SK-N-SH (cell line): ENCODE measurements at regions not wholly inside any gene's neighbourhood (a gene's known extent, or its start where the extent isn't known, plus 50 kb on each side); places are given as distances from the start of the nearest gene placed in this dataset.

Experiments
- CTCF ChIA-PET: fragments of 300-600, 350-600 bp; formaldehyde crosslinking; extraction: SDS; loops from one replicate; lab custom pipeline; 2021; lab: Yijun Ruan, JAX
- POLR2A ChIA-PET: fragments of 350-600 bp; sonication (Branson Sonifier 250); formaldehyde crosslinking; extraction: SDS; loops from one replicate; lab custom pipeline; 2020; ENCODE audit warnings: antibody characterized with exemption, inconsistent platforms; lab: Yijun Ruan, JAX
- DNase-seq: peaks from one replicate; pipeline ENCODE4 v3.0.0; 2012
- H2AFZ ChIP-seq: fragments of 200-600 bp; sonication (generic); 2 replicates; pipeline ENCODE4 v1.8.1; 2016; ENCODE audit warnings: antibody characterized with exemption, mild to moderate bottlenecking, low read depth
- H3F3A ChIP-seq: fragments of 200-600 bp; sonication (generic); replicated peaks from 2 replicates; pipeline ENCODE3; 2016; ENCODE audit warnings: antibody characterized with exemption, mild to moderate bottlenecking; ENCODE audit not compliant: insufficient read depth
- H3K27ac ChIP-seq, 2 experiments: fragments of 200-500 bp in 1 of 2; fragments of 200-600 bp in 1 of 2; sonication (Bioruptor generic) in 1 of 2; sonication (generic), shearing (Covaris generic) in 1 of 2; 2 replicates each; pipeline versions ENCODE4 v1.5.1 to v1.6.1; 2014 to 2016; ENCODE audit warnings: low read depth in 2 of 2, inconsistent platforms in 1 of 2, low read length in 1 of 2, mild to moderate bottlenecking in 1 of 2, mixed read lengths in 1 of 2
- H3K27me3 ChIP-seq: fragments of 200-600 bp; sonication (generic), shearing (Covaris generic); 2 replicates; pipeline ENCODE4 v1.6.1; 2016; ENCODE audit warnings: mixed run types; ENCODE audit not compliant: insufficient read depth
- H3K36me3 ChIP-seq, 2 experiments: fragments of 200-500 bp in 1 of 2; fragments of 200-600 bp in 1 of 2; sonication (Bioruptor generic) in 1 of 2; sonication (generic) in 1 of 2; replicated peaks in 1 of 2; 2 replicates each; pipeline versions ENCODE3 to v1.5.1; 2014 to 2016; ENCODE audit warnings: low read length in 1 of 2, mild to moderate bottlenecking in 1 of 2; ENCODE audit not compliant: insufficient read depth in 2 of 2, control insufficient read depth in 1 of 2
- H3K4me1 ChIP-seq, 2 experiments: fragments of 200-500 bp in 1 of 2; fragments of 200-600 bp in 1 of 2; sonication (Bioruptor generic) in 1 of 2; sonication (generic), shearing (Covaris generic) in 1 of 2; 2 replicates each; pipeline versions ENCODE4 v1.5.1 to v1.6.1; 2014 to 2016; ENCODE audit warnings: low read depth in 1 of 2, low read length in 1 of 2, mixed run types in 1 of 2; ENCODE audit not compliant: insufficient read depth in 2 of 2, control insufficient read depth in 1 of 2
- H3K4me2 ChIP-seq: fragments of 200-600 bp; sonication (generic), shearing (Covaris generic); 2 replicates; pipeline ENCODE4 v1.6.1; 2017; ENCODE audit warnings: mixed run types
- H3K4me3 ChIP-seq, 2 experiments: fragments of 200-500 bp in 1 of 2; fragments of 200-600 bp in 1 of 2; sonication (Bioruptor generic) in 1 of 2; sonication (generic), shearing (Covaris generic) in 1 of 2; 2 replicates each; pipeline versions ENCODE4 v1.5.1 to v1.8.1; 2014 to 2016; ENCODE audit warnings: low read depth in 2 of 2, inconsistent platforms in 1 of 2, low read length in 1 of 2, mild to moderate bottlenecking in 1 of 2, mixed read lengths in 1 of 2, moderate library complexity in 1 of 2
- H3K79me2 ChIP-seq: fragments of 200-600 bp; sonication (generic); 2 replicates; pipeline ENCODE4 v1.8.1; 2017; ENCODE audit warnings: mild to moderate bottlenecking; ENCODE audit not compliant: insufficient read depth
- H3K9ac ChIP-seq: fragments of 200-600 bp; sonication (generic); 2 replicates; pipeline ENCODE4 v1.6.1; 2017; ENCODE audit warnings: mixed run types
- H3K9me2 ChIP-seq: fragments of 200-600 bp; sonication (generic); 2 replicates; pipeline ENCODE4 v1.6.1; 2017; ENCODE audit warnings: mixed run types
- H3K9me3 ChIP-seq: fragments of 200-600 bp; sonication (generic); 2 replicates; pipeline ENCODE4 v1.6.1; 2017; ENCODE audit warnings: mixed run types, mild to moderate bottlenecking, moderate library complexity
- H4K20me1 ChIP-seq: fragments of 200-600 bp; sonication (generic); 2 replicates; pipeline ENCODE4 v1.6.1; 2017; ENCODE audit warnings: mild to moderate bottlenecking, mixed run types; ENCODE audit not compliant: insufficient read depth
- CHD2 ChIP-seq: fragments of 150-350 bp; IDR thresholded peaks from 2 replicates; pipeline ENCODE4 v1.6.1; 2018; ENCODE audit warnings: low read length; ENCODE audit not compliant: partially characterized antibody
- ELF1 ChIP-seq: IDR thresholded peaks from 2 replicates; pipeline ENCODE4 v1.4.0; 2012
- EZH2phosphoT487 ChIP-seq: fragments of 200-600 bp; sonication (generic); IDR thresholded peaks from 2 replicates; pipeline ENCODE4 v1.6.1; 2017; ENCODE audit warnings: low read depth, mixed run types, mild to moderate bottlenecking, antibody characterized with exemption, moderate library complexity, borderline replicate concordance
- FOSL2 ChIP-seq: IDR thresholded peaks from 2 replicates; pipeline ENCODE4 v1.4.0; 2012; ENCODE audit warnings: low read depth, mild to moderate bottlenecking, moderate library complexity, borderline replicate concordance
- FOXM1 ChIP-seq: IDR thresholded peaks from 2 replicates; pipeline ENCODE4 v1.4.0; 2012; ENCODE audit warnings: low read depth, mild to moderate bottlenecking
- GABPA ChIP-seq: IDR thresholded peaks from 2 replicates; pipeline ENCODE4 v1.4.0; 2012; ENCODE audit warnings: low read depth, mild to moderate bottlenecking
- NFIC ChIP-seq: IDR thresholded peaks from 2 replicates; pipeline ENCODE4 v1.4.0; 2012; ENCODE audit warnings: borderline replicate concordance
- RCOR1 ChIP-seq: fragments of 150-350 bp; IDR thresholded peaks from 2 replicates; pipeline ENCODE4 v1.6.1; 2017; ENCODE audit warnings: antibody characterized with exemption, low read length
- RFX5 ChIP-seq: IDR thresholded peaks from 2 replicates; pipeline ENCODE4 v1.6.1; 2012; ENCODE audit warnings: mild to moderate bottlenecking, improper control_type of control experiment, low read length
- SIN3A ChIP-seq: IDR thresholded peaks from 2 replicates; pipeline ENCODE4 v1.6.1; 2012; ENCODE audit warnings: low read depth, mild to moderate bottlenecking, low read length, moderate library complexity, borderline replicate concordance
- SMC3 ChIP-seq: IDR thresholded peaks from 2 replicates; pipeline ENCODE4 v1.6.1; 2012; ENCODE audit warnings: low read depth, low read length, improper control_type of control experiment
- TCF12 ChIP-seq: IDR thresholded peaks from 2 replicates; pipeline ENCODE4 v1.4.0; 2012
- YY1 ChIP-seq: IDR thresholded peaks from 2 replicates; pipeline ENCODE4 v1.4.0; 2012; ENCODE audit warnings: low read depth, mild to moderate bottlenecking
- WGBS: methylation state at CpG from one replicate; pipeline ENCODE4 v1.1.6; 2017; ENCODE audit warnings: low lambda C conversion rate; 5-methylcytosine and 5-hydroxymethylcytosine counted together
- TF ChIP-seq, protein P1 (sequence below): IDR thresholded peaks from 2 replicates; pipeline ENCODE4 v1.4.0; 2012; ENCODE audit warnings: low read depth, borderline replicate concordance
- TF ChIP-seq, protein P2 (sequence below): fragments of 150-350 bp; IDR thresholded peaks from 2 replicates; pipeline ENCODE4 v1.6.1; 2016; ENCODE audit warnings: mild to moderate bottlenecking, low read depth, low read length
- TF ChIP-seq, protein P3 (sequence below): IDR thresholded peaks from 2 replicates; pipeline ENCODE4 v1.4.0; 2012; ENCODE audit warnings: low read depth

- TF ChIP-seq, protein P1, sequence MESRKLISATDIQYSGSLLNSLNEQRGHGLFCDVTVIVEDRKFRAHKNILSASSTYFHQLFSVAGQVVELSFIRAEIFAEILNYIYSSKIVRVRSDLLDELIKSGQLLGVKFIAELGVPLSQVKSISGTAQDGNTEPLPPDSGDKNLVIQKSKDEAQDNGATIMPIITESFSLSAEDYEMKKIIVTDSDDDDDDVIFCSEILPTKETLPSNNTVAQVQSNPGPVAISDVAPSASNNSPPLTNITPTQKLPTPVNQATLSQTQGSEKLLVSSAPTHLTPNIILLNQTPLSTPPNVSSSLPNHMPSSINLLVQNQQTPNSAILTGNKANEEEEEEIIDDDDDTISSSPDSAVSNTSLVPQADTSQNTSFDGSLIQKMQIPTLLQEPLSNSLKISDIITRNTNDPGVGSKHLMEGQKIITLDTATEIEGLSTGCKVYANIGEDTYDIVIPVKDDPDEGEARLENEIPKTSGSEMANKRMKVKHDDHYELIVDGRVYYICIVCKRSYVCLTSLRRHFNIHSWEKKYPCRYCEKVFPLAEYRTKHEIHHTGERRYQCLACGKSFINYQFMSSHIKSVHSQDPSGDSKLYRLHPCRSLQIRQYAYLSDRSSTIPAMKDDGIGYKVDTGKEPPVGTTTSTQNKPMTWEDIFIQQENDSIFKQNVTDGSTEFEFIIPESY, result no peak
- TF ChIP-seq TCF12 (no peak), NFIC (no peak), RFX5 (no peak)
These were observed 226.8 kb downstream of the C6orf118 start (continued) for GRCh38 chr6:165082636-165083035.

GRCh38 chr6:165081944-165082532, 227.4 kb downstream of the C6orf118 start:
- no peak for TF ChIP-seq ELF1
- TF ChIP-seq YY1, result no peak
- no peak for TF ChIP-seq CHD2
- no peak for TF ChIP-seq TCF12
- TF ChIP-seq RCOR1, result no peak
- no peak for TF ChIP-seq GABPA
- no peak for TF ChIP-seq SMC3
- TF ChIP-seq, protein P2, sequence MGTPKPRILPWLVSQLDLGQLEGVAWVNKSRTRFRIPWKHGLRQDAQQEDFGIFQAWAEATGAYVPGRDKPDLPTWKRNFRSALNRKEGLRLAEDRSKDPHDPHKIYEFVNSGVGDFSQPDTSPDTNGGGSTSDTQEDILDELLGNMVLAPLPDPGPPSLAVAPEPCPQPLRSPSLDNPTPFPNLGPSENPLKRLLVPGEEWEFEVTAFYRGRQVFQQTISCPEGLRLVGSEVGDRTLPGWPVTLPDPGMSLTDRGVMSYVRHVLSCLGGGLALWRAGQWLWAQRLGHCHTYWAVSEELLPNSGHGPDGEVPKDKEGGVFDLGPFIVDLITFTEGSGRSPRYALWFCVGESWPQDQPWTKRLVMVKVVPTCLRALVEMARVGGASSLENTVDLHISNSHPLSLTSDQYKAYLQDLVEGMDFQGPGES, result no peak
- TF ChIP-seq EZH2phosphoT487, result no peak
- TF ChIP-seq SIN3A, result no peak
- no peak for TF ChIP-seq FOXM1
- TF ChIP-seq, protein P3, sequence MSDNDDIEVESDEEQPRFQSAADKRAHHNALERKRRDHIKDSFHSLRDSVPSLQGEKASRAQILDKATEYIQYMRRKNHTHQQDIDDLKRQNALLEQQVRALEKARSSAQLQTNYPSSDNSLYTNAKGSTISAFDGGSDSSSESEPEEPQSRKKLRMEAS, result no peak
- no peak for TF ChIP-seq NFIC
- no peak for TF ChIP-seq FOSL2
- Histone ChIP-seq H3K4me3 (no peak overlapping the region), H3K27ac (no peak overlapping the region), H3K9me3 (peaks cover 6% of the 10 kb centered on the region; the same call in 1 of the 2 replicates), H3K27me3 (no peaks in the 10 kb centered on the region), H3K36me3 (no peaks in the 10 kb centered on the region), H3K9ac (no peak overlapping the region), H3K4me2 (no peak overlapping the region), H4K20me1 (no peaks in the 10 kb centered on the region), H2AFZ (no peak overlapping the region), H3K9me2 (no peaks in the 10 kb centered on the region), H3K79me2 (no peaks in the 10 kb centered on the region), H3F3A (no peaks in the 10 kb centered on the region), H3K4me1 (no peaks in the 10 kb centered on the region; a peak in 1 of 4 replicates)
- WGBS, result 23% methylated on average over 8 of the region's 9 CpGs
- no peak for DNase-seq
- CTCF ChIA-PET, result interaction anchor here (1.5 kb wide), 1 partner anchor 32 kb away, joined by 3 read pairs; no protein-coding TSS in a partner anchor
- POLR2A ChIA-PET, result no interaction called here
